H1 (cell line): ENCODE measurements at regions not wholly inside any gene's neighbourhood (a gene's known extent, or its start where the extent isn't known, plus 50 kb on each side); places are given as distances from the start of the nearest gene placed in this dataset.

ENCODE experiments used
- CTCF ChIA-PET: fragments of 300-600 bp; sonication (Branson Sonifier 250); formaldehyde crosslinking; loops from one replicate; lab custom pipeline; 2021; ENCODE audit not compliant: partially characterized antibody; lab: Charles Lee
- POLR2A ChIA-PET: fragments of 300-600 bp; sonication (Branson Sonifier 250); formaldehyde crosslinking; loops from one replicate; lab custom pipeline; 2021; ENCODE audit warnings: inconsistent platforms; ENCODE audit not compliant: partially characterized antibody; lab: Charles Lee
- DNase-seq, 2 experiments: peaks; one replicate each; pipeline versions ENCODE4 v3.0.0 to v3.0.0-alpha.2; 2010 to 2022; ENCODE audit warnings: low spot score in 2 of 2, low read depth in 1 of 2, mixed read lengths in 1 of 2
- FAIRE-seq: peaks from 2 replicates; lab custom pipeline; 2011; peaks lifted over from hg19 to GRCh38; lab: Jason Lieb, UNC
- H2AFZ ChIP-seq: 2 replicates; pipeline ENCODE4 v1.8.1; 2012; ENCODE audit warnings: low read length, inconsistent platforms
- H2AK5ac ChIP-seq: 2 replicates; pipeline ENCODE4 v1.6.1; 2013; ENCODE audit warnings: low read depth, low read length
- H2BK120ac ChIP-seq: replicated peaks from 2 replicates; pipeline ENCODE3; 2013; ENCODE audit warnings: low read depth, low read length, inconsistent platforms
- H2BK12ac ChIP-seq: 2 replicates; pipeline ENCODE4 v1.6.1; 2013; ENCODE audit warnings: low read depth, low read length
- H2BK15ac ChIP-seq: 2 replicates; pipeline ENCODE4 v1.6.1; 2013; ENCODE audit warnings: low read length
- H2BK20ac ChIP-seq: 2 replicates; pipeline ENCODE4 v1.6.1; 2013; ENCODE audit warnings: low read length
- H2BK5ac ChIP-seq: 2 replicates; pipeline ENCODE4 v1.6.1; 2013; ENCODE audit warnings: low read depth, low read length
- H3K14ac ChIP-seq: 2 replicates; pipeline ENCODE4 v1.6.1; 2013; ENCODE audit warnings: inconsistent platforms; ENCODE audit not compliant: insufficient read length
- H3K18ac ChIP-seq: 2 replicates; pipeline ENCODE4 v1.6.1; 2013; ENCODE audit warnings: low read length; ENCODE audit errors: extremely low read depth
- H3K23ac ChIP-seq: 2 replicates; pipeline ENCODE4 v1.6.1; 2013; ENCODE audit warnings: inconsistent platforms; ENCODE audit not compliant: insufficient read length
- H3K23me2 ChIP-seq: 2 replicates; pipeline ENCODE4 v1.6.1; 2013; ENCODE audit warnings: low read depth, low read length
- H3K27ac ChIP-seq: 2 replicates; pipeline ENCODE4 v1.6.1; 2011; ENCODE audit warnings: low read depth, low read length, inconsistent platforms
- H3K27me3 ChIP-seq, 4 experiments: replicated peaks in 1 of 4; 1 replicate in 1 of 4; 2 replicates in 3 of 4; pipeline versions ENCODE4 v1.6.1 to v1.8.1; 2011 to 2013; ENCODE audit warnings: low read length in 3 of 4, mild to moderate bottlenecking in 3 of 4, inconsistent platforms in 2 of 4, mixed read lengths in 2 of 4, moderate library complexity in 1 of 4; ENCODE audit not compliant: control insufficient read depth in 3 of 4, insufficient read depth in 3 of 4; ENCODE audit errors: extremely low read depth in 1 of 4
- H3K36me3 ChIP-seq, 4 experiments: 2 replicates each; pipeline versions ENCODE4 v1.6.1 to v1.8.1; 2011 to 2013; ENCODE audit warnings: mild to moderate bottlenecking in 4 of 4, low read length in 3 of 4, moderate library complexity in 2 of 4, control low read depth in 1 of 4, inconsistent platforms in 1 of 4; ENCODE audit not compliant: insufficient read depth in 4 of 4, control insufficient read depth in 2 of 4
- H3K4ac ChIP-seq: replicated peaks from 2 replicates; pipeline ENCODE3; 2013; ENCODE audit warnings: low read length, low read depth, mixed read lengths, inconsistent platforms; ENCODE audit not compliant: insufficient read length
- H3K4me1 ChIP-seq, 4 experiments: replicated peaks in 1 of 4; 1 replicate in 1 of 4; 2 replicates in 3 of 4; pipeline versions ENCODE4 v1.6.1 to v1.8.1; 2011 to 2013; ENCODE audit warnings: low read length in 3 of 4, inconsistent platforms in 2 of 4, mixed read lengths in 1 of 4; ENCODE audit not compliant: insufficient read depth in 4 of 4, control insufficient read depth in 3 of 4
- H3K4me2 ChIP-seq, 2 experiments: 2 replicates each; pipeline versions ENCODE4 v1.6.1 to v1.8.1; 2011 to 2013; ENCODE audit warnings: low read depth in 2 of 2, low read length in 2 of 2, control low read depth in 1 of 2, inconsistent platforms in 1 of 2, mild to moderate bottlenecking in 1 of 2; ENCODE audit not compliant: insufficient read depth in 1 of 2
- H3K4me3 ChIP-seq, 4 experiments: fragments of 200-600, 300-600 bp in 1 of 4; sonication (generic), shearing (Covaris generic), sonication (Bioruptor Twin) in 1 of 4; 2 replicates each; pipeline versions ENCODE4 v1.5.1 to v1.8.1; 2011 to 2016; ENCODE audit warnings: low read length in 4 of 4, low read depth in 3 of 4, control low read depth in 2 of 4, inconsistent platforms in 2 of 4, mild to moderate bottlenecking in 2 of 4, mixed read lengths in 1 of 4, moderate library complexity in 1 of 4; ENCODE audit not compliant: insufficient read depth in 2 of 4; ENCODE audit errors: extremely low read depth in 1 of 4
- H3K56ac ChIP-seq: replicated peaks from 2 replicates; pipeline ENCODE3; 2013; ENCODE audit warnings: low read depth, mild to moderate bottlenecking, mixed read lengths, low read length, inconsistent platforms; ENCODE audit not compliant: insufficient read length
- H3K79me1 ChIP-seq: 2 replicates; pipeline ENCODE4 v1.6.1; 2013; ENCODE audit warnings: low read depth, low read length, control low read depth
- H3K79me2 ChIP-seq, 2 experiments: 2 replicates each; pipeline versions ENCODE4 v1.6.1 to v1.8.1; 2012 to 2013; ENCODE audit warnings: low read length in 2 of 2, mild to moderate bottlenecking in 2 of 2, inconsistent platforms in 1 of 2; ENCODE audit not compliant: insufficient read depth in 2 of 2, control insufficient read depth in 1 of 2
- H3K9ac ChIP-seq, 4 experiments: replicated peaks in 1 of 4; 1 replicate in 1 of 4; 2 replicates in 3 of 4; pipeline versions ENCODE4 v1.6.1 to v1.8.1; 2011 to 2013; ENCODE audit warnings: low read depth in 3 of 4, low read length in 3 of 4, control low read depth in 2 of 4, mild to moderate bottlenecking in 2 of 4, moderate library complexity in 2 of 4, inconsistent platforms in 1 of 4; ENCODE audit errors: extremely low read depth in 1 of 4
- H3K9me3 ChIP-seq, 2 experiments: 2 replicates each; pipeline versions ENCODE4 v1.6.1 to v1.8.1; 2012 to 2013; ENCODE audit warnings: mild to moderate bottlenecking in 2 of 2, moderate library complexity in 2 of 2, control low read depth in 1 of 2, inconsistent platforms in 1 of 2, low read depth in 1 of 2, low read length in 1 of 2, mixed read lengths in 1 of 2; ENCODE audit not compliant: insufficient read depth in 2 of 2
- H4K20me1 ChIP-seq, 2 experiments: replicated peaks in 1 of 2; 2 replicates each; pipeline versions ENCODE3 to v1.8.1; 2011 to 2013; ENCODE audit warnings: inconsistent platforms in 2 of 2, low read length in 2 of 2, mild to moderate bottlenecking in 1 of 2; ENCODE audit not compliant: insufficient read depth in 2 of 2, control insufficient read depth in 1 of 2
- H4K5ac ChIP-seq: 2 replicates; pipeline ENCODE4 v1.6.1; 2013; ENCODE audit warnings: low read length, low read depth, mixed read lengths, inconsistent platforms; ENCODE audit not compliant: insufficient read length
- H4K8ac ChIP-seq: 2 replicates; pipeline ENCODE4 v1.8.0; 2013; ENCODE audit warnings: mild to moderate bottlenecking, moderate library complexity, low read length, inconsistent platforms; ENCODE audit not compliant: insufficient read depth; ENCODE audit errors: extremely low read depth
- H4K91ac ChIP-seq: replicated peaks from 2 replicates; pipeline ENCODE3; 2013; ENCODE audit warnings: low read length, mixed read lengths, inconsistent platforms; ENCODE audit not compliant: insufficient read length
- CBX5 ChIP-seq: fragments of 300-800, 300-1000 bp; sonication (generic); IDR thresholded peaks from 2 replicates; pipeline ENCODE4 v1.7.1; 2016; ENCODE audit warnings: antibody characterized with exemption, low read length, low read depth
- WGBS, 2 experiments: shearing (Covaris generic) in 1 of 2; methylation state at CpG; one replicate each; pipeline versions ENCODE4 v1.1.6 to v1.1.7; 2013 to 2015; ENCODE audit warnings: low lambda C conversion rate in 2 of 2, mixed read lengths in 2 of 2, inconsistent platforms in 1 of 2, low coverage in 1 of 2, missing lambda C conversion rate in 1 of 2; ENCODE audit not compliant: insufficient replicate concordance in 2 of 2, insufficient coverage in 1 of 2, insufficient read length in 1 of 2; ENCODE audit errors: extremely low coverage in 1 of 2, missing lambda C conversion rate in 1 of 2; 5-methylcytosine and 5-hydroxymethylcytosine counted together

DNA sequence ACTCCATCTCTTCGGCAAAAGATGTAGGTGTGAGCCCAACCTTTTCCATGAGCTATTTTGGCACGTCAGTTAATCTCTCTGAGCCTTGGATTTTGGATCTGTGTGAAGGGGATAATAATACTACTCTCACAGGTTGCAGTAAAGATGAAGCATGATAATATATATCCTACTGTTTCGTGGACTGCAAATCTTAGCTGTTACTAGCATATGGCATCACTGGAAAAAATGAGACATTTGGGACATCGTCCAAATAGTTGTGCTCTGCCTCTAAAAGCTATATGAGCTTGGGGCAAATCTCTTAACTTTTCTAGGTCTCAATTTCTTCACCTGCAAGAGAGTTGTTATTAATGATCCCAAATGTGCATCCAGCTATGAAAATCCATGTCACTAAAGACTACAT is 147.4 kb upstream of the ZRANB2 start:
- Histone ChIP-seq H2BK15ac (no peak overlapping the region), H4K8ac (no peak overlapping the region), H3K18ac (no peak overlapping the region), H3K79me2 (no peaks in the 10 kb centered on the region), H2AK5ac (no peak overlapping the region), H3K36me3 (no peaks in the 10 kb centered on the region), H3K4me2 (peak overlapping the region in 1 of 2 experiments; percentile 72; a peak in 1 of 4 replicates), H3K9ac (no peak overlapping the region), H3K4ac (no peak overlapping the region), H3K9me3 (no peaks in the 10 kb centered on the region), H4K91ac (no peak overlapping the region), H3K4me1 (peaks cover 0 to 8% (median 6%) of the 10 kb centered on the region in 4 experiments; a peak in 4 of 7 replicates), H3K14ac (no peak overlapping the region), H3K27ac (no peak overlapping the region), H2BK12ac (no peak overlapping the region), H2BK5ac (no peak overlapping the region), H3K56ac (no peak overlapping the region), H3K27me3 (no peaks in the 10 kb centered on the region), H4K20me1 (no peaks in the 10 kb centered on the region), H3K4me3 (no peak overlapping the region; a peak in 1 of 8 replicates), H2BK120ac (no peak overlapping the region), H4K5ac (no peak overlapping the region), H2BK20ac (no peak overlapping the region), H3K23ac (no peak overlapping the region), H2AFZ (no peak overlapping the region), H3K79me1 (no peaks in the 10 kb centered on the region), H3K23me2 (no peaks in the 10 kb centered on the region)
- TF ChIP-seq CBX5: no peak
- DNase-seq: no peak
- ChIA-PET CTCF (interaction anchor here (0.9 to 1.9 kb wide), 3 partner anchors 31 to 129 kb away, joined by 4 to 5 read pairs (median 5); no protein-coding TSS in a partner anchor), POLR2A (no interaction called here)
- no peak for FAIRE-seq
- 88% methylated on average over 4 of the region's 4 CpGs; no CpG with 5 or more reads in 1 of the 2 experiments for WGBS, 2 experiments
